Ureter (tissue), 1 donor: ENCODE measurements at regions not wholly inside any gene's neighbourhood (a gene's known extent, or its start where the extent isn't known, plus 50 kb on each side); places are given as distances from the start of the nearest gene placed in this dataset.

Experiments
- DNase-seq: peaks from one replicate; pipeline ENCODE4 v3.0.0-alpha.2; 2020; ENCODE audit warnings: low spot score
- donor health status: DM: yes; HTN: yes; CAD: no.

- no peak for DNase-seq
Observed at GRCh38 chr18:28855989-28856388, 679.1 kb upstream of the CDH2 start.

GRCh38 chr18:28855524-28855923 is 678.6 kb upstream of the CDH2 start:
- DNase-seq = no peak

- no peak for DNase-seq
Observed at GRCh38 chr18:28854964-28855363, 678.0 kb upstream of the CDH2 start.

- DNase-seq = no peak
Observed at GRCh38 chr18:28846958-28847357, 670.0 kb upstream of the CDH2 start.

GRCh38 chr18:28837100-28837499 is 660.2 kb upstream of the CDH2 start:
- DNase-seq = no peak

- no peak for DNase-seq
Observed at GRCh38 chr18:28834889-28835288, 658.0 kb upstream of the CDH2 start.

GRCh38 chr18:28831908-28832307 is 655.0 kb upstream of the CDH2 start:
- no peak for DNase-seq

GRCh38 chr18:28831476-28831875 is 654.5 kb upstream of the CDH2 start:
- DNase-seq = no peak

GRCh38 chr18:28826107-28826506 is 649.2 kb upstream of the CDH2 start:
- DNase-seq = no peak

GRCh38 chr18:28824183-28824574 is 647.2 kb upstream of the CDH2 start:
- DNase-seq = no peak

- DNase-seq = no peak
Observed at GRCh38 chr18:28823506-28824182, 646.7 kb upstream of the CDH2 start.

- no peak for DNase-seq
Observed at GRCh38 chr18:28820353-28820752, 643.4 kb upstream of the CDH2 start.

- no peak for DNase-seq
Observed at GRCh38 chr18:28816155-28816554, 639.2 kb upstream of the CDH2 start.

GRCh38 chr18:28814365-28814764 is 637.4 kb upstream of the CDH2 start:
- DNase-seq = no peak

GRCh38 chr18:28808373-28808772 is 631.4 kb upstream of the CDH2 start:
- no peak for DNase-seq

GRCh38 chr18:28805491-28805890 is 628.6 kb upstream of the CDH2 start:
- no peak for DNase-seq

GRCh38 chr18:28804512-28805202 is 627.7 kb upstream of the CDH2 start:
- DNase-seq = no peak

GRCh38 chr18:28802546-28802945 is 625.6 kb upstream of the CDH2 start:
- no peak for DNase-seq

- DNase-seq = no peak
Observed at GRCh38 chr18:28801876-28802275, 624.9 kb upstream of the CDH2 start.

- DNase-seq = no peak
Observed at GRCh38 chr18:28794459-28795245, 617.7 kb upstream of the CDH2 start.

- no peak for DNase-seq
Observed at GRCh38 chr18:28793901-28794300, 617.0 kb upstream of the CDH2 start.

- no peak for DNase-seq
Observed at GRCh38 chr18:28792404-28793086, 615.6 kb upstream of the CDH2 start.
